ENCODE measurements at regions not wholly inside any gene's neighbourhood (a gene's known extent, or its start where the extent isn't known, plus 50 kb on each side); places are given as distances from the start of the nearest gene placed in this dataset.

GRCh38 chr3:102756706-102757105 lies 321.9 kb downstream of the ZPLD1 start:
- 80 to 84% (median 81%) methylated on average over 2 of the region's 2 CpGs for WGBS, 4 donors
- ATAC-seq = no peak
- Histone ChIP-seq H3K36me3 (no peaks in the 10 kb centered on the region), H3K4me1 (no peaks in the 10 kb centered on the region), H3K9me3 (peaks cover 0 to 11% (median 0%) of the 10 kb centered on the region in 12 donors), H3K4me3 (no peak overlapping the region), H3K27ac (no peak overlapping the region), H3K27me3 (no peaks in the 10 kb centered on the region)
- no peak for TF ChIP-seq POLR2A (IDR thresholded peaks at IDR 0.05)
- TF ChIP-seq CTCF (IDR thresholded peaks at IDR 0.05) = no peak
- DNase-seq = no peak
- intact Hi-C loops (cut with DNase I) = no loop called here

GRCh38 chr3:102757950-102758349 lies 323.1 kb downstream of the ZPLD1 start:
- intact Hi-C loops (cut with DNase I) = no loop called here
- TF ChIP-seq POLR2A (IDR thresholded peaks at IDR 0.05) = no peak
- no peak for TF ChIP-seq CTCF (IDR thresholded peaks at IDR 0.05)
- WGBS, 4 donors = 83 to 89% (median 86%) methylated on average over 2 of the region's 2 CpGs
- Histone ChIP-seq H3K4me3 (no peak overlapping the region), H3K9me3 (peaks cover 0 to 11% (median 0%) of the 10 kb centered on the region in 12 donors), H3K27me3 (no peaks in the 10 kb centered on the region), H3K27ac (no peak overlapping the region), H3K36me3 (no peaks in the 10 kb centered on the region), H3K4me1 (no peaks in the 10 kb centered on the region)
- no peak for DNase-seq
- ATAC-seq = no peak

- WGBS, 4 donors = 60 to 69% (median 64%) methylated on average over 2 of the region's 2 CpGs
- DNase-seq (no peak), ATAC-seq (no peak)
- Histone ChIP-seq H3K4me1 (no peaks in the 10 kb centered on the region), H3K9me3 (peaks cover 0 to 11% (median 0%) of the 10 kb centered on the region in 12 donors), H3K27ac (no peak overlapping the region), H3K36me3 (no peaks in the 10 kb centered on the region), H3K27me3 (no peaks in the 10 kb centered on the region), H3K4me3 (no peak overlapping the region)
- intact Hi-C loops (cut with DNase I) = no loop called here
- TF ChIP-seq CTCF (IDR thresholded peaks at IDR 0.05) = no peak
- no peak for TF ChIP-seq POLR2A (IDR thresholded peaks at IDR 0.05)
Measured at GRCh38 chr3:102761766-102762165, 327.0 kb downstream of the ZPLD1 start.

GRCh38 chr3:102790747-102791325 lies 356.0 kb downstream of the ZPLD1 start:
- no peak for ATAC-seq
- TF ChIP-seq POLR2A (IDR thresholded peaks at IDR 0.05) (no peak), CTCF (IDR thresholded peaks at IDR 0.05) (no peak)
- H3K27ac ChIP-seq = no peak overlapping the region
- H3K9me3 ChIP-seq = no peaks in the 10 kb centered on the region
- H3K4me3 ChIP-seq = no peak overlapping the region
- WGBS, 4 donors = 80 to 86% (median 84%) methylated on average over 3 of the region's 3 CpGs
- no peak for DNase-seq
- no peaks in the 10 kb centered on the region for H3K27me3 ChIP-seq
- no peaks in the 10 kb centered on the region for H3K36me3 ChIP-seq
- intact Hi-C loops (cut with DNase I) = no loop called here
- H3K4me1 ChIP-seq = no peaks in the 10 kb centered on the region
